DND-41 (cell line): ENCODE measurements at regions not wholly inside any gene's neighbourhood (a gene's known extent, or its start where the extent isn't known, plus 50 kb on each side); places are given as distances from the start of the nearest gene placed in this dataset.

ENCODE experiments used
- CTCF ChIP-seq: IDR thresholded peaks from 2 replicates; pipeline ENCODE4 v1.5.1; 2012; ENCODE audit warnings: borderline replicate concordance, low read length, moderate library complexity, mild to moderate bottlenecking; ENCODE audit not compliant: poor library complexity, severe bottlenecking; ENCODE audit errors: extremely low read depth
- EZH2 ChIP-seq: IDR thresholded peaks from 3 replicates; pipeline ENCODE4 v1.6.1; 2012; ENCODE audit warnings: borderline replicate concordance, low read depth, mild to moderate bottlenecking, moderate library complexity, low read length, inconsistent platforms; ENCODE audit not compliant: severe bottlenecking

- TF ChIP-seq CTCF (no peak), EZH2 (no peak)
Observed at GRCh38 chr4:137390707-137391106, 141.6 kb downstream of the PCDH18 start.
